G401.6 (cell line): ENCODE measurements at regions not wholly inside any gene's neighbourhood (a gene's known extent, or its start where the extent isn't known, plus 50 kb on each side); places are given as distances from the start of the nearest gene placed in this dataset.
"Not testable (repeated sequence)": the region's sequence is repeated elsewhere in the genome, so short reads cannot be mapped to it uniquely, and the experiment has no call there.

Experiments used
- FAIRE-seq: peaks from 2 replicates; lab custom pipeline; 2012; peaks lifted over from hg19 to GRCh38; lab: Jason Lieb, UNC

- no peak for FAIRE-seq
Observed at GRCh38 chr2:58710795-58711279, 469.7 kb upstream of the FANCL start.

GRCh38 chr2:58709687-58710354 lies 468.7 kb upstream of the FANCL start:
- no peak for FAIRE-seq

- no peak for FAIRE-seq
Observed at GRCh38 chr2:58709274-58709673, 468.1 kb upstream of the FANCL start.

GRCh38 chr2:58708565-58708964 lies 467.4 kb upstream of the FANCL start:
- no peak for FAIRE-seq

- FAIRE-seq, result peak; percentile 100
Observed at GRCh38 chr2:58702302-58702885, 461.3 kb upstream of the FANCL start.

- FAIRE-seq, result peak; percentile 40
Observed at GRCh38 chr2:58701688-58702301, 460.7 kb upstream of the FANCL start.

GRCh38 chr2:58700591-58700990 lies 459.5 kb upstream of the FANCL start:
- FAIRE-seq, result peak; percentile 57

- FAIRE-seq, result peak; percentile 33
Observed at GRCh38 chr2:58699411-58699810, 458.3 kb upstream of the FANCL start.

- FAIRE-seq, result peak; percentile 64
Observed at GRCh38 chr2:58698620-58699019, 457.5 kb upstream of the FANCL start.

- not testable (repeated sequence) for FAIRE-seq
Observed at GRCh38 chr2:58694114-58694513, 453.0 kb upstream of the FANCL start.

- FAIRE-seq, result not testable (repeated sequence)
Observed at GRCh38 chr2:58691041-58691440, 449.9 kb upstream of the FANCL start.

GRCh38 chr2:58688813-58689212 lies 447.7 kb upstream of the FANCL start:
- FAIRE-seq, result no peak

GRCh38 chr2:58686776-58687175 lies 445.7 kb upstream of the FANCL start:
- FAIRE-seq, result no peak

- FAIRE-seq, result peak; percentile 92
Observed at GRCh38 chr2:58680755-58681310, 439.7 kb upstream of the FANCL start.

GRCh38 chr2:58677748-58678147 lies 436.6 kb upstream of the FANCL start:
- no peak for FAIRE-seq

- FAIRE-seq, result no peak
Observed at GRCh38 chr2:58671675-58672074, 430.6 kb upstream of the FANCL start.

- FAIRE-seq, result no peak
Observed at GRCh38 chr2:58669998-58670397, 428.9 kb upstream of the FANCL start.

- FAIRE-seq, result no peak
Observed at GRCh38 chr2:58667137-58667774, 426.1 kb upstream of the FANCL start.

- FAIRE-seq, result no peak
Observed at GRCh38 chr2:58666323-58666970, 425.3 kb upstream of the FANCL start.

GRCh38 chr2:58665154-58665553 lies 424.0 kb upstream of the FANCL start:
- FAIRE-seq, result no peak

GRCh38 chr2:58664523-58665151 lies 423.5 kb upstream of the FANCL start:
- FAIRE-seq, result peak; percentile 19

GRCh38 chr2:58660046-58660445 lies 418.9 kb upstream of the FANCL start:
- FAIRE-seq, result no peak
